ENCODE measurements at regions not wholly inside any gene's neighbourhood (a gene's known extent, or its start where the extent isn't known, plus 50 kb on each side); places are given as distances from the start of the nearest gene placed in this dataset.

GRCh38 chr18:43875511-43875910 is 598.2 kb upstream of the SYT4 start:
- no peaks in the 10 kb centered on the region for H3K9me3 ChIP-seq (ENCODE audit: control extremely low read depth in 1 of 5, control insufficient read depth in 4 of 5, insufficient read depth in 2 of 5, low read depth in 1 of 5, low read length in 4 of 5)
- H3K4me3 ChIP-seq (ENCODE audit: control insufficient read depth in 1 of 7, extremely low read depth in 1 of 7, insufficient read depth in 4 of 7, low read depth in 2 of 7, low read length in 6 of 7), result no peak overlapping the region
- no peaks in the 10 kb centered on the region for H3K27me3 ChIP-seq (replicated peaks in 2 of 5; ENCODE audit: control insufficient read depth in 4 of 5, insufficient read depth in 5 of 5, low read length in 4 of 5)
- no CpG with 5 or more reads among the region's 2 CpGs for WGBS (ENCODE audit: insufficient coverage)
- H3K4me1 ChIP-seq (ENCODE audit: control extremely low read depth in 1 of 4, control insufficient read depth in 4 of 4, insufficient read depth in 4 of 4, low read length in 3 of 4), result no peaks in the 10 kb centered on the region
- no peaks in the 10 kb centered on the region for H3K36me3 ChIP-seq (ENCODE audit: control insufficient read depth in 4 of 4, insufficient read depth in 4 of 4, low read length in 3 of 4)
- ChIA-PET CTCF (no interaction called here), POLR2A (no interaction called here)
- no peak overlapping the region for H3K27ac ChIP-seq (ENCODE audit: insufficient read depth in 1 of 2, low read depth in 1 of 2, low read length in 2 of 2, poor library complexity in 1 of 2, severe bottlenecking in 2 of 2)
- DNase-seq, result no peak

- Histone ChIP-seq H3K27me3 (replicated peaks in 2 of 5; ENCODE audit: control insufficient read depth in 4 of 5, insufficient read depth in 5 of 5, low read length in 4 of 5) (no peaks in the 10 kb centered on the region), H3K9me3 (ENCODE audit: control extremely low read depth in 1 of 5, control insufficient read depth in 4 of 5, insufficient read depth in 2 of 5, low read depth in 1 of 5, low read length in 4 of 5) (no peaks in the 10 kb centered on the region), H3K4me3 (ENCODE audit: control insufficient read depth in 1 of 7, extremely low read depth in 1 of 7, insufficient read depth in 4 of 7, low read depth in 2 of 7, low read length in 6 of 7) (no peak overlapping the region), H3K36me3 (ENCODE audit: control insufficient read depth in 4 of 4, insufficient read depth in 4 of 4, low read length in 3 of 4) (no peaks in the 10 kb centered on the region), H3K4me1 (ENCODE audit: control extremely low read depth in 1 of 4, control insufficient read depth in 4 of 4, insufficient read depth in 4 of 4, low read length in 3 of 4) (no peaks in the 10 kb centered on the region), H3K27ac (ENCODE audit: insufficient read depth in 1 of 2, low read depth in 1 of 2, low read length in 2 of 2, poor library complexity in 1 of 2, severe bottlenecking in 2 of 2) (no peak overlapping the region)
- ChIA-PET CTCF (no interaction called here), POLR2A (no interaction called here)
- DNase-seq, result no peak
- WGBS (ENCODE audit: insufficient coverage), result 100% methylated on average over 2 of the region's 4 CpGs
Measured at GRCh38 chr18:43876286-43876685, 599.0 kb upstream of the SYT4 start.

GRCh38 chr18:43876748-43877147 is 599.5 kb upstream of the SYT4 start:
- no peak for DNase-seq

GRCh38 chr18:43877616-43878321 is 600.5 kb upstream of the SYT4 start:
- WGBS (ENCODE audit: insufficient coverage), result 95% methylated on average over 2 of the region's 3 CpGs
- DNase-seq, result no peak
- Histone ChIP-seq H3K9me3 (ENCODE audit: control extremely low read depth in 1 of 5, control insufficient read depth in 4 of 5, insufficient read depth in 2 of 5, low read depth in 1 of 5, low read length in 4 of 5) (no peaks in the 10 kb centered on the region), H3K27ac (ENCODE audit: insufficient read depth in 1 of 2, low read depth in 1 of 2, low read length in 2 of 2, poor library complexity in 1 of 2, severe bottlenecking in 2 of 2) (no peak overlapping the region), H3K4me1 (ENCODE audit: control extremely low read depth in 1 of 4, control insufficient read depth in 4 of 4, insufficient read depth in 4 of 4, low read length in 3 of 4) (no peaks in the 10 kb centered on the region), H3K4me3 (ENCODE audit: control insufficient read depth in 1 of 7, extremely low read depth in 1 of 7, insufficient read depth in 4 of 7, low read depth in 2 of 7, low read length in 6 of 7) (no peak overlapping the region), H3K36me3 (ENCODE audit: control insufficient read depth in 4 of 4, insufficient read depth in 4 of 4, low read length in 3 of 4) (no peaks in the 10 kb centered on the region), H3K27me3 (replicated peaks in 2 of 5; ENCODE audit: control insufficient read depth in 4 of 5, insufficient read depth in 5 of 5, low read length in 4 of 5) (no peaks in the 10 kb centered on the region)
- CTCF ChIA-PET, result no interaction called here
- POLR2A ChIA-PET, result no interaction called here

More at GRCh38 chr18:43876748-43877147, 599.5 kb upstream of the SYT4 start:
- Histone ChIP-seq H3K9me3 (ENCODE audit: control extremely low read depth in 1 of 5, control insufficient read depth in 4 of 5, insufficient read depth in 2 of 5, low read depth in 1 of 5, low read length in 4 of 5) (no peaks in the 10 kb centered on the region), H3K27me3 (replicated peaks in 2 of 5; ENCODE audit: control insufficient read depth in 4 of 5, insufficient read depth in 5 of 5, low read length in 4 of 5) (no peaks in the 10 kb centered on the region), H3K27ac (ENCODE audit: insufficient read depth in 1 of 2, low read depth in 1 of 2, low read length in 2 of 2, poor library complexity in 1 of 2, severe bottlenecking in 2 of 2) (no peak overlapping the region), H3K4me3 (ENCODE audit: control insufficient read depth in 1 of 7, extremely low read depth in 1 of 7, insufficient read depth in 4 of 7, low read depth in 2 of 7, low read length in 6 of 7) (no peak overlapping the region), H3K4me1 (ENCODE audit: control extremely low read depth in 1 of 4, control insufficient read depth in 4 of 4, insufficient read depth in 4 of 4, low read length in 3 of 4) (no peaks in the 10 kb centered on the region), H3K36me3 (ENCODE audit: control insufficient read depth in 4 of 4, insufficient read depth in 4 of 4, low read length in 3 of 4) (no peaks in the 10 kb centered on the region)
- 95% methylated on average over 2 of the region's 4 CpGs for WGBS (ENCODE audit: insufficient coverage)
- POLR2A ChIA-PET, result no interaction called here
- CTCF ChIA-PET, result no interaction called here

GRCh38 chr18:43879415-43879814 is 602.1 kb upstream of the SYT4 start:
- CTCF ChIA-PET, result no interaction called here
- Histone ChIP-seq H3K4me1 (ENCODE audit: control extremely low read depth in 1 of 4, control insufficient read depth in 4 of 4, insufficient read depth in 4 of 4, low read length in 3 of 4) (no peaks in the 10 kb centered on the region), H3K36me3 (ENCODE audit: control insufficient read depth in 4 of 4, insufficient read depth in 4 of 4, low read length in 3 of 4) (no peaks in the 10 kb centered on the region), H3K27ac (ENCODE audit: insufficient read depth in 1 of 2, low read depth in 1 of 2, low read length in 2 of 2, poor library complexity in 1 of 2, severe bottlenecking in 2 of 2) (no peak overlapping the region), H3K27me3 (replicated peaks in 2 of 5; ENCODE audit: control insufficient read depth in 4 of 5, insufficient read depth in 5 of 5, low read length in 4 of 5) (no peaks in the 10 kb centered on the region), H3K4me3 (ENCODE audit: control insufficient read depth in 1 of 7, extremely low read depth in 1 of 7, insufficient read depth in 4 of 7, low read depth in 2 of 7, low read length in 6 of 7) (no peak overlapping the region), H3K9me3 (ENCODE audit: control extremely low read depth in 1 of 5, control insufficient read depth in 4 of 5, insufficient read depth in 2 of 5, low read depth in 1 of 5, low read length in 4 of 5) (no peaks in the 10 kb centered on the region)
- 84% methylated on average over 3 of the region's 3 CpGs for WGBS (ENCODE audit: insufficient coverage)
- DNase-seq, result no peak
- POLR2A ChIA-PET, result no interaction called here

- ChIA-PET CTCF (no interaction called here), POLR2A (no interaction called here)
- Histone ChIP-seq H3K4me3 (ENCODE audit: control insufficient read depth in 1 of 7, extremely low read depth in 1 of 7, insufficient read depth in 4 of 7, low read depth in 2 of 7, low read length in 6 of 7) (no peak overlapping the region), H3K27ac (ENCODE audit: insufficient read depth in 1 of 2, low read depth in 1 of 2, low read length in 2 of 2, poor library complexity in 1 of 2, severe bottlenecking in 2 of 2) (no peak overlapping the region), H3K36me3 (ENCODE audit: control insufficient read depth in 4 of 4, insufficient read depth in 4 of 4, low read length in 3 of 4) (no peaks in the 10 kb centered on the region), H3K27me3 (replicated peaks in 2 of 5; ENCODE audit: control insufficient read depth in 4 of 5, insufficient read depth in 5 of 5, low read length in 4 of 5) (no peaks in the 10 kb centered on the region), H3K4me1 (ENCODE audit: control extremely low read depth in 1 of 4, control insufficient read depth in 4 of 4, insufficient read depth in 4 of 4, low read length in 3 of 4) (no peaks in the 10 kb centered on the region), H3K9me3 (ENCODE audit: control extremely low read depth in 1 of 5, control insufficient read depth in 4 of 5, insufficient read depth in 2 of 5, low read depth in 1 of 5, low read length in 4 of 5) (no peaks in the 10 kb centered on the region)
- 98% methylated on average over 6 of the region's 7 CpGs for WGBS (ENCODE audit: insufficient coverage)
- DNase-seq, result no peak
Measured at GRCh38 chr18:43882358-43883055, 605.2 kb upstream of the SYT4 start.

- H3K4me1 ChIP-seq (ENCODE audit: control extremely low read depth in 1 of 4, control insufficient read depth in 4 of 4, insufficient read depth in 4 of 4, low read length in 3 of 4), result no peaks in the 10 kb centered on the region
- H3K9me3 ChIP-seq (ENCODE audit: control extremely low read depth in 1 of 5, control insufficient read depth in 4 of 5, insufficient read depth in 2 of 5, low read depth in 1 of 5, low read length in 4 of 5), result no peaks in the 10 kb centered on the region
- no peak overlapping the region for H3K4me3 ChIP-seq (ENCODE audit: control insufficient read depth in 1 of 7, extremely low read depth in 1 of 7, insufficient read depth in 4 of 7, low read depth in 2 of 7, low read length in 6 of 7)
- DNase-seq, result no peak
- H3K36me3 ChIP-seq (ENCODE audit: control insufficient read depth in 4 of 4, insufficient read depth in 4 of 4, low read length in 3 of 4), result no peaks in the 10 kb centered on the region
- no peak overlapping the region for H3K27ac ChIP-seq (ENCODE audit: insufficient read depth in 1 of 2, low read depth in 1 of 2, low read length in 2 of 2, poor library complexity in 1 of 2, severe bottlenecking in 2 of 2)
- POLR2A ChIA-PET, result no interaction called here
- CTCF ChIA-PET, result no interaction called here
- H3K27me3 ChIP-seq (replicated peaks in 2 of 5; ENCODE audit: control insufficient read depth in 4 of 5, insufficient read depth in 5 of 5, low read length in 4 of 5), result no peaks in the 10 kb centered on the region
Measured at GRCh38 chr18:43883886-43884285, 606.6 kb upstream of the SYT4 start.
